Muscle layer of duodenum (tissue), 2 donors: ENCODE measurements at regions not wholly inside any gene's neighbourhood (a gene's known extent, or its start where the extent isn't known, plus 50 kb on each side); places are given as distances from the start of the nearest gene placed in this dataset.
A peak's percentile ranks its signal among the peaks of the same experiment; 100 is the strongest.

Experiments used
- H3K27ac ChIP-seq: one replicate; pipeline ENCODE4 v1.7.0; 2013; ENCODE audit warnings: mild to moderate bottlenecking, low read length
- H3K27me3 ChIP-seq: one replicate; pipeline ENCODE4 v1.7.0; 2013; ENCODE audit warnings: low read depth, mild to moderate bottlenecking, control low read depth, low read length
- H3K36me3 ChIP-seq, 2 donors: one replicate each; pipeline ENCODE4 v1.7.0; 2013; ENCODE audit warnings: low read length in 2 of 2, control low read depth in 1 of 2, mild to moderate bottlenecking in 1 of 2; ENCODE audit not compliant: insufficient read depth in 2 of 2, control insufficient read depth in 1 of 2
- H3K4me1 ChIP-seq, 2 donors: one replicate each; pipeline ENCODE4 v1.7.0; 2013; ENCODE audit warnings: low read length in 2 of 2, mild to moderate bottlenecking in 2 of 2, control low read depth in 1 of 2, moderate library complexity in 1 of 2; ENCODE audit not compliant: insufficient read depth in 2 of 2, control insufficient read depth in 1 of 2
- H3K4me3 ChIP-seq, 2 donors: one replicate each; pipeline ENCODE4 v1.7.0; 2013; ENCODE audit warnings: low read length in 2 of 2, low read depth in 1 of 2, mild to moderate bottlenecking in 1 of 2
- H3K9me3 ChIP-seq, 2 donors: one replicate each; pipeline ENCODE4 v1.7.0; 2013; ENCODE audit warnings: low read length in 2 of 2, control low read depth in 1 of 2, mild to moderate bottlenecking in 1 of 2; ENCODE audit not compliant: control insufficient read depth in 1 of 2
- donor health status: healthy.

- no peaks in the 10 kb centered on the region for H3K27me3 ChIP-seq
- no peak overlapping the region for H3K4me3 ChIP-seq
- H3K4me1 ChIP-seq, result no peaks in the 10 kb centered on the region
- no peak overlapping the region for H3K27ac ChIP-seq
- no peaks in the 10 kb centered on the region for H3K9me3 ChIP-seq
- H3K36me3 ChIP-seq, result no peaks in the 10 kb centered on the region
These were observed 237.2 kb upstream of the CTBP2 start for GRCh38 chr10:125397608-125398007.

DNA sequence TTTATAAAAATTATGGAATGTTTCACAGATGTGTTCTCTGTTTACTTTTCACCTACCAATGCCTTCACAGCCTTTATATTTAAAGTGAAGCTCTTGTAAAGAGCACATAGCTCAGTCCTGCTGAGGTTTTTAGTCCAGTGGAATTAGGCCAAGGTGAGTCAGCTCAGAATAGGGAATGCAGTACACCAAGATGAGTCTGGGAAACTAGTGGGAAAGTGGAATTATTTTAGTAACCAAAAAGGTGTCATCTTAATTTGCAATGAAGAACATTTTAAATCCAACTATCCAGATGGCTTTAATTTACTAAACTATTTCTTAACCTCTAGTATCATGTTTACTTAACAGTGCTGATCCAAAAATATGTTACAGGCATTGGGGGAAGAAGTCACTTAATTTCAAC, 236.3 kb upstream of the CTBP2 start:
- Histone ChIP-seq H3K36me3 (no peaks in the 10 kb centered on the region), H3K4me3 (no peak overlapping the region), H3K9me3 (no peaks in the 10 kb centered on the region), H3K4me1 (no peaks in the 10 kb centered on the region), H3K27me3 (no peaks in the 10 kb centered on the region), H3K27ac (no peak overlapping the region)

DNA sequence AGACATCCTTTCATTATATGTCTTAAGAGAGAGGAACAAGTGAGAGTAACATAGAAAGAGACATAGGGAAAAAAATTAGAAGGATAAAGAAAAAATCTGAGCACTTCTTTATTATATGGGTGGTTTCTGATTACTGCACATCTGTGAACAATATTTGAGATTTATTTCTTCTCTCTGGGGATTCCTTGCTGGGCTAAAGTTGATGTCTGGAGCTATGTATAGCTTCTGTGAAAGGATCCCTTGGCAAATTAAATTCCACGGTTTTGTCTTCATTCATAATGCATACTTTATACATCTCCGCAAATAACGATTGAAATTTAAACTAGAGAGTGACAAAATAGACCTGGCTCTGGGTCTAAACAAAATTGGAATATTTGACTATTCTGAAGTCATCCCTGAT, 232.2 kb upstream of the CTBP2 start:
- Histone ChIP-seq H3K4me3 (no peak overlapping the region), H3K27ac (no peak overlapping the region), H3K4me1 (no peaks in the 10 kb centered on the region), H3K36me3 (no peaks in the 10 kb centered on the region), H3K9me3 (peaks cover 8 to 10% of the 10 kb centered on the region in 2 donors), H3K27me3 (no peaks in the 10 kb centered on the region)

DNA sequence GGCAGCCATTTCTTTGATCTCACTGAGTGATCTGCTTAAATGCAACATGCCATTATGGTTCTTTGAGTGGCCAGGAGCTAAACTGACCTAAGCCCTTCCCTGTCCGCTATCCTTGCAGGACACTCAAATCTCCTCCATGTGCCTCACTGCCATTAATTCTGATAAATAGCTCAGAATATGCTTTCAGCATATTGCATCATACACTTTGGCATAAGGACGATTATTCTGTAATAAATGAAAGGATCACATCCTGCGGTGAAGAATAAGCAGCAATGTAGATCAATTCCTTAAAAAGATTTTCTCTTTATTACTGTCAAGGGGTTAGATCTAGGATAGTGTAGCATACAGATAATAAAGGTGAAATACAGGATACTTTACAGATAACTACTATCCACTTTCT, 231.8 kb upstream of the CTBP2 start:
- peaks cover 8 to 10% of the 10 kb centered on the region in 2 donors for H3K9me3 ChIP-seq
- no peaks in the 10 kb centered on the region for H3K27me3 ChIP-seq
- no peaks in the 10 kb centered on the region for H3K4me1 ChIP-seq
- H3K36me3 ChIP-seq, result no peaks in the 10 kb centered on the region
- H3K4me3 ChIP-seq, result no peak overlapping the region
- no peak overlapping the region for H3K27ac ChIP-seq

- H3K4me3 ChIP-seq, result peak overlapping the region in 1 of 2 donors; percentile 7
- H3K4me1 ChIP-seq, result no peaks in the 10 kb centered on the region
- H3K27me3 ChIP-seq, result no peaks in the 10 kb centered on the region
These were observed 229.3 kb upstream of the CTBP2 start for GRCh38 chr10:125389648-125390047.

GRCh38 chr10:125379592-125379991, 219.2 kb upstream of the CTBP2 start:
- no peak overlapping the region for H3K4me3 ChIP-seq
- no peaks in the 10 kb centered on the region for H3K4me1 ChIP-seq
- H3K36me3 ChIP-seq, result no peaks in the 10 kb centered on the region
- no peaks in the 10 kb centered on the region for H3K27me3 ChIP-seq
- no peak overlapping the region for H3K27ac ChIP-seq
- peaks cover 0 to 14% of the 10 kb centered on the region in 2 donors for H3K9me3 ChIP-seq

More at GRCh38 chr10:125389648-125390047, 229.3 kb upstream of the CTBP2 start:
- no peak overlapping the region for H3K27ac ChIP-seq
- no peaks in the 10 kb centered on the region for H3K36me3 ChIP-seq
- peaks cover 8 to 10% of the 10 kb centered on the region in 2 donors for H3K9me3 ChIP-seq

GRCh38 chr10:125377368-125377767, 217.0 kb upstream of the CTBP2 start:
- H3K27me3 ChIP-seq, result no peaks in the 10 kb centered on the region

DNA sequence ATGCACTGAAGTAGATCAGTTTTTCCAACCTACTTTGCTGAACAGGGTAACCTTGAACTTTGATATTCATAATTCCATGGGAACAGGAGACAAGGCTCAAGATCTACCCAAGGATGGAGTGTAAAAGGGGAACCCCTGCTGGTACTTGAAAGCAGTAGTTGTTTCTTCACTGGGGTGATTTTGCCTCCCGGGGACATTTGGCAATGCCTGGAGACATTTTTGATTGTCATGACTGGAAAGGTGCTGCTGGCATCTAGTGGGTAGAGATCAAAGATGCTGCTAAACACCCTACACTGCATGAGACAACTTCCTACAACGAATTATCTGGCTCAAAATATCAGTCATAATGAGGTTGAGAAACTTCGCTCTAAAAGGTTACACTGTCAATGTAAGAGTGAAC, 214.8 kb upstream of the CTBP2 start:
- Histone ChIP-seq H3K9me3 (peaks cover 0 to 14% of the 10 kb centered on the region in 2 donors), H3K36me3 (no peaks in the 10 kb centered on the region), H3K4me3 (no peak overlapping the region), H3K27ac (no peak overlapping the region), H3K4me1 (no peaks in the 10 kb centered on the region), H3K27me3 (no peaks in the 10 kb centered on the region)

More at GRCh38 chr10:125377368-125377767, 217.0 kb upstream of the CTBP2 start:
- Histone ChIP-seq H3K4me3 (no peak overlapping the region), H3K9me3 (peaks cover 0 to 14% of the 10 kb centered on the region in 2 donors), H3K27ac (no peak overlapping the region), H3K36me3 (no peaks in the 10 kb centered on the region), H3K4me1 (no peaks in the 10 kb centered on the region)

DNA sequence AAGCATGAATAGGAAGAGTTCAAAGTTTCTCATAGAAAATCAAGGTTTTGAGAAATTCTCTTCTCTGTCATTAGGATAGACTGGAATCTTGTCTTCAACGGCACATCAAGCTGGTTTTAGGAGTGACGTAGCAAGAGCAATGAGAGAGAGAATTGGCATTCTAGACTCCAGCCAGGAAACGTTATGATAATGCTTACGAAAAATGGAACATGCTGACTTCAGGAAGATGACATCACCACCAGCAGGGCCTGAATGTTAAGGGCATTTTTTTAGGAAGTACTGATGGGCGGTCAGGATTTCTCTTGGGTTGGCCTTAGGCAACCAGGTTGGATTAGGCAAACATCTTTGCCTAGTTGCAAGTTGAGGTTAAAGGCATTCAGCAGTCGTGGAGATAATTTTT, 213.2 kb upstream of the CTBP2 start:
- H3K27ac ChIP-seq, result no peak overlapping the region
- H3K9me3 ChIP-seq, result no peaks in the 10 kb centered on the region
- no peaks in the 10 kb centered on the region for H3K36me3 ChIP-seq
- H3K4me1 ChIP-seq, result no peaks in the 10 kb centered on the region
- no peaks in the 10 kb centered on the region for H3K27me3 ChIP-seq
- H3K4me3 ChIP-seq, result no peak overlapping the region

DNA sequence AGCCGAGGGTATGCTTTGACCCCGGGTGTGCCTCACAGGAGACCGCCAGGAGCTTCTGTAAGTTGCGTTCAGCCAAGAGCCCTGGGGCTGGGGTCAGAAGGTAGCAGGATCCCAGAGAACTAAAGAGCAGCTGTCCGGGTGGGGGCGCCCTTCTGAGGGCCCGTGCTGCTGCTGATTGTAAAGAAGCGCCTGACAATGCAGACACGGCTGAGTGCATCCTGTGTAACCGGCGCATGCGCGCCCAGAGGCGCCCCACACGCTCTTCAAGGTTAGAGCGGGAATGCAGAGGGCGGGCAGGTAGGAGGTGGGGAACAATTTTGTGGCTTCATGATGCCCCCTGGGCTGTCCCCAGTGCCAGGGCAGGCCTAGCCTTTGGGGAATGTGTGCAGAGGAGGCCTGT, 210.2 kb upstream of the CTBP2 start:
- H3K36me3 ChIP-seq, result no peaks in the 10 kb centered on the region
- H3K4me3 ChIP-seq, result no peak overlapping the region
- H3K27me3 ChIP-seq, result no peaks in the 10 kb centered on the region
- H3K27ac ChIP-seq, result no peak overlapping the region
- H3K9me3 ChIP-seq, result no peaks in the 10 kb centered on the region
- no peaks in the 10 kb centered on the region for H3K4me1 ChIP-seq

DNA sequence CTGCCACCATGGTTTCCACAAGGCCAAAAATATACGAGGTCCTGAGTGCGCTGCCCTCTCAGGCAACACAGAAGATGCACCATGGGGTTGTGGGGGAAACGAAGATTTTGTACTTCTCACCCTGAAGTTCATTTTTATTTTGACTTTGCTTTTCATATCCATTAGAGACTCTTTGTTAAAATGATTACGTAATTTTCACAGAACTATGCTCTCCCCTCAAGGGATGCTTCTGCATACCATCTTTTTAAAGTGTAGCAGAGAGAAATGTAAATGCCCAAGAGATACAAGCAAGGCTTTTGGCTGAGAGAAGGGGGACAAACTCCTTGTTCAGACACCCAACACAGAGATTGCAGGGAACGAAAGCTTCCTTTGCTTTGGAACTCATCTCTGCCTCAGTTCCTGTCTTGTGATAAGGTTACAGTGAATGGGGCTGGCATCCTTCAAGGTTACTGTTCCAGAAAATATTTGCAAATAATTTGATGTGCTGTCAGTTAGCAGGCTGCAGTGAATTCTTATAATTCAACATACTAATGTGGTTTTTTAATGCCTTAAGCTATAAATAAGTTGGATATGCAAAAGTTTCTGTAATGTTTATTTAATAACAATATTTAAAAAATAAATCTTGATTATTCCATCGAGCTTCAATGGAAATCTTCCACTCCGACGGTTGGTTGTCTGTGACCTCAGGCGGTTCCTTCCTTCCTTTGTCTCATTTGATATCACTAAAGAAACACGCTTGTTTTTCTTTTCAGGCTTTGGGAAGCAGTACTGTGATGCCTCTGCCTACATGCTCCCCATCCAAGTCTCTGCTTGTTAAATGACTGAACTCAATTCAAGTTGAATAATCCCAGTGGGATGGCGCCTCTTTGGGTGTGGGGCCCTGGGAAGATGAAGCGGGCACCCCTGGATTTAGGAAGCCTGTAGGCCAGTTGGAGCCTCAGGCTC, 209.3 kb upstream of the CTBP2 start:
- H3K27me3 ChIP-seq, result no peaks in the 10 kb centered on the region
- no peak overlapping the region for H3K27ac ChIP-seq
- no peaks in the 10 kb centered on the region for H3K36me3 ChIP-seq
- H3K9me3 ChIP-seq, result no peaks in the 10 kb centered on the region
- H3K4me1 ChIP-seq, result no peaks in the 10 kb centered on the region
- H3K4me3 ChIP-seq, result no peak overlapping the region

DNA sequence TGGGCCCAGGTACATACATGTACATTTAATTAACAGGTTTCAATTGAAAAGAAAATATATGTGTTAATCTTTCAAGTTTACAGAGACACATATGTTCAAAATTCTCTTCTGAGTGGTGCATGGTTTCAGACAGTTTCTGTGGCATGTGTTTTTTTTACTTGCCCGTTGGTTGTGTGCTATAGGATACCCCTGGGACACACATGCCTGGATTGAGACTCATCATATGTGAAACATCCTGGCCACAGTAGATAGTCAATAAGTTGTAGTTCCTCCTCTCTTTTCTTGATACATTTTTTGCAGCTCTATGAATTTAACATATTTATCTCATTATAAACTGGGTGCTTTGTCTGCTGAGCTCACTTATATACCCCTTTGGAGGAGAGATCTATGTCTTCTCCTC, 207.8 kb upstream of the CTBP2 start:
- H3K27ac ChIP-seq, result no peak overlapping the region
- H3K36me3 ChIP-seq, result no peaks in the 10 kb centered on the region
- H3K9me3 ChIP-seq, result no peaks in the 10 kb centered on the region
- no peak overlapping the region for H3K4me3 ChIP-seq
- H3K4me1 ChIP-seq, result no peaks in the 10 kb centered on the region
- H3K27me3 ChIP-seq, result no peaks in the 10 kb centered on the region
